Body of pancreas (tissue), 4 donors: ENCODE measurements at regions not wholly inside any gene's neighbourhood (a gene's known extent, or its start where the extent isn't known, plus 50 kb on each side); places are given as distances from the start of the nearest gene placed in this dataset.

Source experiments
- ATAC-seq: fragments of 150-250 bp; one replicate; pipeline ENCODE4 v1.9.1; 2016
- DNase-seq, 4 donors: peaks; one replicate each; pipeline ENCODE4 v3.0.0-alpha.2; 2019
- H3K27ac ChIP-seq, 4 donors: fragments of 200-600 bp; sonication (generic); 1 replicate in 3 of 4; 2 replicates in 1 of 4; pipeline versions ENCODE4 v1.5.1 to v1.6.1; 2016 to 2019; ENCODE audit warnings: mild to moderate bottlenecking in 1 of 4, mixed read lengths in 1 of 4, moderate library complexity in 1 of 4
- H3K27me3 ChIP-seq, 2 donors: fragments of 200-600 bp; sonication (generic); one replicate each; pipeline ENCODE4 v1.6.0; 2016; ENCODE audit warnings: mild to moderate bottlenecking in 1 of 2
- H3K36me3 ChIP-seq, 2 donors: fragments of 200-600 bp; sonication (generic); replicated peaks in 1 of 2; 2 replicates each; pipeline ENCODE4 v1.5.1; 2016; ENCODE audit warnings: low read depth in 2 of 2; ENCODE audit not compliant: insufficient read depth in 1 of 2
- H3K4me1 ChIP-seq: fragments of 200-600 bp; sonication (generic); one replicate; pipeline ENCODE4 v1.6.0; 2016
- H3K4me3 ChIP-seq, 2 donors: fragments of 200-600 bp; sonication (generic); 1 replicate in 1 of 2; 2 replicates in 1 of 2; pipeline ENCODE4 v1.5.1; 2016 to 2019
- H3K9me3 ChIP-seq, 3 donors: fragments of 200-600 bp; sonication (generic); 1 replicate in 2 of 3; 2 replicates in 1 of 3; pipeline ENCODE4 v1.5.1; 2016
- CTCF ChIP-seq, 7 experiments: fragments of 450-650 bp in 4 of 7; fragments of 200-600 bp in 3 of 7; sonication (generic) in 3 of 7; IDR thresholded peaks; one replicate each; pipeline ENCODE4 v1.5.1; 2016 to 2019; ENCODE audit warnings: antibody characterized with exemption in 7 of 7
- POLR2A ChIP-seq, 3 donors: fragments of 450-650 bp; IDR thresholded peaks; one replicate each; pipeline ENCODE4 v1.6.1; 2016; ENCODE audit warnings: antibody characterized with exemption in 3 of 3, mild to moderate bottlenecking in 2 of 3
- WGBS, 2 donors: methylation state at CpG; one replicate each; pipeline ENCODE4 v1.1.5; 2017; 5-methylcytosine and 5-hydroxymethylcytosine counted together
- intact Hi-C: fragments of 100-400 bp; cut with DNase I; formaldehyde crosslinking; loops from one replicate; pipeline ENCODE4 v1.15.1; 2023

GRCh38 chr7:132654150-132654549 is 77.9 kb upstream of the PLXNA4 start:
- Histone ChIP-seq H3K27me3 (no peaks in the 10 kb centered on the region), H3K27ac (no peak overlapping the region), H3K4me3 (no peak overlapping the region), H3K9me3 (no peaks in the 10 kb centered on the region), H3K4me1 (no peaks in the 10 kb centered on the region), H3K36me3 (no peaks in the 10 kb centered on the region)
- DNase-seq (no peak), ATAC-seq (no peak)
- intact Hi-C loops: no loop called here
- TF ChIP-seq POLR2A (IDR thresholded peaks at IDR 0.05) (no peak), CTCF (IDR thresholded peaks at IDR 0.05) (peak in 3 of 7 experiments; percentile 14 to 17 (median 15))
- WGBS, 2 donors: 43 to 44% methylated on average over 3 of the region's 3 CpGs

DNA sequence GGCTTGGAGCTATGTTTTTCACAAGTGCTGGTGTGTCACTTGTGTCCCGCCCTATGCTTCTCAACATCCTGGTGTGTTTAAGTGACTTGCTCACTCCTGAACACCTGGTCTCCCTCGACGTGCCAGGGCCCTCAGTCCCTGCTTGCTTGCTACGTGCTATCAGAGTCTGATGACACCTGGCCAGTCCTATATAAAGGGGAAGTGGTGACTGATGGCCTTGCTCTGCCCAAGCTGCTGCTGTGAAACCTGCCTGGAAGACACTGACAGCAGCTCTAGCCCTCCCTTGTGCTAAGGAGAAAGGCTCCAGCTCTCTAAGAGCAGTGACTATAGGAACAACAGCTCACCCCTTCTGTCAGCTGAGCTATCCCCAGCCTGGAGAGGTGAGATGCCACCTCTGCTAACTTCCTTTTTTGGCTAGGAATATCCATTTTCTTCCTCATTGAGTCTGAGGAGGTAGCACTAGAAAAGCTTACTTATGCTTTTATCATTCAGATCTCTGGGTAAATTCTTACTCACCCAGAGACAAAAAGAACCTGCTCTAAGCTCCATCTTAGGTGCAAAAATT is 77.2 kb upstream of the PLXNA4 start:
- H3K27ac ChIP-seq: no peak overlapping the region
- no peak overlapping the region for H3K4me3 ChIP-seq
- ATAC-seq: no peak
- WGBS, 2 donors: 68 to 100% methylated on average over 1 to 4 of the region's 4 CpGs
- intact Hi-C loops: no loop called here
- H3K27me3 ChIP-seq: no peaks in the 10 kb centered on the region
- no peaks in the 10 kb centered on the region for H3K9me3 ChIP-seq
- no peak for TF ChIP-seq CTCF (IDR thresholded peaks at IDR 0.05)
- TF ChIP-seq POLR2A (IDR thresholded peaks at IDR 0.05): no peak
- no peaks in the 10 kb centered on the region for H3K4me1 ChIP-seq
- H3K36me3 ChIP-seq: no peaks in the 10 kb centered on the region
- DNase-seq: no peak

DNA sequence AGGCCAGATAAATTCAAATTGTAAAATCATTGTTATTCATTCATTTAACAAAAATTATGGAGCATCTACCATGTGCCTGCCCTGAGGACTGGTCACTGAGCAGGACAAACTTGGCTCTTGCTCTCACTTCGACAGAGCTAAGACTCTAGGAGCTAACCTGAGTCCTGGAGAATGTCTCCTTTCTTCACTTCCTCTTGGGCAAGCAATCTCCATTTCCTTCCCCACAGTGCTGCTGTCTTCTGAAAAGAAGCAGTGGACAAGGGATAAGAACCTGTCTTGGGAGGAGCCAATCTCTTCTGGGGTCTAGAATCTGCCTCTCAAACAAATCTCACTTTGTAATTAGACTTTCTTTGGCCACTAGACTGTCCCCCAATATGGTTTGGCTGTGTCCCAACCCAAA is 76.2 kb upstream of the PLXNA4 start:
- Histone ChIP-seq H3K4me1 (no peaks in the 10 kb centered on the region), H3K27me3 (no peaks in the 10 kb centered on the region), H3K9me3 (no peaks in the 10 kb centered on the region), H3K27ac (no peak overlapping the region), H3K4me3 (no peak overlapping the region), H3K36me3 (no peaks in the 10 kb centered on the region)
- intact Hi-C loops: no loop called here
- ATAC-seq: no peak
- TF ChIP-seq POLR2A (IDR thresholded peaks at IDR 0.05) (no peak), CTCF (IDR thresholded peaks at IDR 0.05) (no peak)
- DNase-seq: no peak
- WGBS, 2 donors: 50 to 75% methylated on average over 1 of the region's 1 CpG

DNA sequence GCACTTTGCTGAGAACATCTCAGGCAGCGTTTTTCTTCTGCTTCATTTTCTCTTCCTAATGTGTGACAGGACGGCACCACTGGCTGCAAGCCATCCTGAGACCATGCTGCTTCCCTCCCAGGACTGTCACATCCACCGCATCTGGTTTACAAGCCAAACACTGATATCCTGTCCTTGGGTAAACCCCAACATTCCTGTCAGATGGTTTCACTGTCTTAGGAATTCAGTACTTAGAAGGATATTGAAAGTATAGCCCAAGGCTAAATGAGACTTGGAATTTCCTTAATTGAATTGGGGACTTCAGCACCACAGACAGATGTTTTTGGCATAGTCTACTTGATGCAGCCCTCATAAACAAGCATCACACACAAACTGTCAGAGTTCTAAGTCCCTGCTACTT is 74.2 kb upstream of the PLXNA4 start:
- H3K27ac ChIP-seq: no peak overlapping the region
- TF ChIP-seq CTCF (IDR thresholded peaks at IDR 0.05) (no peak), POLR2A (IDR thresholded peaks at IDR 0.05) (no peak)
- no peaks in the 10 kb centered on the region for H3K4me1 ChIP-seq
- no peaks in the 10 kb centered on the region for H3K36me3 ChIP-seq
- H3K9me3 ChIP-seq: no peaks in the 10 kb centered on the region
- peak in 1 of 4 donors; percentile 18 for DNase-seq
- no peak for ATAC-seq
- H3K27me3 ChIP-seq: no peaks in the 10 kb centered on the region
- intact Hi-C loops: no loop called here
- no peak overlapping the region for H3K4me3 ChIP-seq
- WGBS, 2 donors: 24 to 34% methylated on average over 3 of the region's 3 CpGs

DNA sequence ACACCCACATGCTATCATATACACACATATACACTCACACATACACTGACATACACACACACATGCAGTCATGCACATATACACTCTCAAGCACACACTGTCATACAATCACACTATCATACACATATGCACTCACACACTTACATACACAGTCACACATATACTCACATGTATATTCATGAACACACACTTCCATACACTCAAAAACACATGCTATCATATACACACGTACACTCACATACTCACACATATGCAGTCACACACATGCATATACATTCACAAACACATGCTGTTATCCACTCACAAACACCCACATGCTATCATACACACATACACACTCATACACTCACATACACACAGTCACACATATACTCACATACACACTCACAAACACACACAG is 71.0 kb upstream of the PLXNA4 start:
- ATAC-seq: no peak
- Histone ChIP-seq H3K4me1 (no peaks in the 10 kb centered on the region), H3K27me3 (no peaks in the 10 kb centered on the region), H3K9me3 (no peaks in the 10 kb centered on the region), H3K4me3 (no peak overlapping the region), H3K27ac (no peak overlapping the region), H3K36me3 (no peaks in the 10 kb centered on the region)
- intact Hi-C loops: no loop called here
- WGBS, 2 donors: 86 to 95% methylated on average over 1 of the region's 1 CpG
- no peak for DNase-seq
- TF ChIP-seq CTCF (IDR thresholded peaks at IDR 0.05): no peak
- TF ChIP-seq POLR2A (IDR thresholded peaks at IDR 0.05): no peak
